ENCODE measurements at regions not wholly inside any gene's neighbourhood (a gene's known extent, or its start where the extent isn't known, plus 50 kb on each side); places are given as distances from the start of the nearest gene placed in this dataset.

- H3K79me2 ChIP-seq (ENCODE audit: low read depth) = no peaks in the 10 kb centered on the region
These were observed 62.6 kb upstream of the NTF3 start for GRCh38 chr12:5369298-5369697.

GRCh38 chr12:5371631-5372030 lies 60.3 kb upstream of the NTF3 start:
- no peaks in the 10 kb centered on the region for H3K36me3 ChIP-seq
- H3K4me1 Mint-ChIP-seq = no peaks in the 10 kb centered on the region
- H2AFZ ChIP-seq (replicated peaks) = no peak overlapping the region
- H3K79me2 ChIP-seq (ENCODE audit: low read depth) = no peaks in the 10 kb centered on the region
- H3K4me3 ChIP-seq = no peak overlapping the region
- H3K36me3 Mint-ChIP-seq = no peaks in the 10 kb centered on the region
- no peak for DNase-seq (ENCODE audit: low spot score)
- peaks cover 5% of the 10 kb centered on the region for H3K27me3 Mint-ChIP-seq (ENCODE audit: insufficient read depth, low read depth)
- TF ChIP-seq EZH2 (IDR thresholded peaks at IDR 0.05) (no peak), CTCF (IDR thresholded peaks at IDR 0.05) (no peak), EZH2phosphoT487 (IDR thresholded peaks at IDR 0.05) (no peak)
- H3K4me1 ChIP-seq = no peaks in the 10 kb centered on the region
- H3F3A ChIP-seq (ENCODE audit: low read depth) = no peaks in the 10 kb centered on the region
- no peak overlapping the region for H3K27ac Mint-ChIP-seq
- no peak overlapping the region for H3K4me2 ChIP-seq
- H3K9me3 Mint-ChIP-seq = peaks cover 2% of the 10 kb centered on the region
- H3K9ac ChIP-seq = no peak overlapping the region
- H3K27ac ChIP-seq = no peak overlapping the region
- H3K4me3 Mint-ChIP-seq = no peak overlapping the region
- H3K9me3 ChIP-seq (ENCODE audit: low read depth) = no peaks in the 10 kb centered on the region
- H4K20me1 ChIP-seq (ENCODE audit: low read depth) = no peaks in the 10 kb centered on the region
- H3K27me3 ChIP-seq = no peaks in the 10 kb centered on the region

More at GRCh38 chr12:5369298-5369697, 62.6 kb upstream of the NTF3 start:
- no peaks in the 10 kb centered on the region for H4K20me1 ChIP-seq (ENCODE audit: low read depth)
- no peak overlapping the region for H3K4me3 ChIP-seq
- H3K36me3 ChIP-seq = no peaks in the 10 kb centered on the region
- H3K9me3 ChIP-seq (ENCODE audit: low read depth) = no peaks in the 10 kb centered on the region
- no peaks in the 10 kb centered on the region for H3K4me1 Mint-ChIP-seq
- H3K9ac ChIP-seq = no peak overlapping the region
- H2AFZ ChIP-seq (replicated peaks) = no peak overlapping the region
- no peak overlapping the region for H3K27ac ChIP-seq
- no peaks in the 10 kb centered on the region for H3K27me3 ChIP-seq
- no peak overlapping the region for H3K27ac Mint-ChIP-seq
- peaks cover 8% of the 10 kb centered on the region for H3K27me3 Mint-ChIP-seq (ENCODE audit: insufficient read depth, low read depth)
- H3K4me1 ChIP-seq = no peaks in the 10 kb centered on the region
- H3K9me3 Mint-ChIP-seq = peaks cover 2% of the 10 kb centered on the region
- no peak overlapping the region for H3K4me2 ChIP-seq
- TF ChIP-seq EZH2 (IDR thresholded peaks at IDR 0.05) (no peak), CTCF (IDR thresholded peaks at IDR 0.05) (no peak), EZH2phosphoT487 (IDR thresholded peaks at IDR 0.05) (no peak)
- DNase-seq (ENCODE audit: low spot score) = no peak
- no peaks in the 10 kb centered on the region for H3K36me3 Mint-ChIP-seq
- H3F3A ChIP-seq (ENCODE audit: low read depth) = no peaks in the 10 kb centered on the region
- no peak overlapping the region for H3K4me3 Mint-ChIP-seq

GRCh38 chr12:5374713-5375112 lies 57.2 kb upstream of the NTF3 start:
- H3K4me1 Mint-ChIP-seq = no peaks in the 10 kb centered on the region
- no peak for DNase-seq (ENCODE audit: low spot score)
- Histone ChIP-seq H3K9me3 (ENCODE audit: low read depth) (no peaks in the 10 kb centered on the region), H3K27me3 (no peaks in the 10 kb centered on the region), H3K4me3 (no peak overlapping the region), H3K4me2 (no peak overlapping the region), H2AFZ (replicated peaks) (no peak overlapping the region), H3K4me1 (no peaks in the 10 kb centered on the region), H3F3A (ENCODE audit: low read depth) (no peaks in the 10 kb centered on the region), H3K9ac (no peak overlapping the region), H3K27ac (no peak overlapping the region), H3K79me2 (ENCODE audit: low read depth) (no peaks in the 10 kb centered on the region), H4K20me1 (ENCODE audit: low read depth) (no peaks in the 10 kb centered on the region), H3K36me3 (no peaks in the 10 kb centered on the region)
- no peaks in the 10 kb centered on the region for H3K36me3 Mint-ChIP-seq
- TF ChIP-seq EZH2 (IDR thresholded peaks at IDR 0.05) (no peak), EZH2phosphoT487 (IDR thresholded peaks at IDR 0.05) (no peak), CTCF (IDR thresholded peaks at IDR 0.05) (no peak)
- H3K27me3 Mint-ChIP-seq (ENCODE audit: insufficient read depth, low read depth) = peaks cover 5% of the 10 kb centered on the region
- H3K27ac Mint-ChIP-seq = no peak overlapping the region
- peaks cover 2% of the 10 kb centered on the region for H3K9me3 Mint-ChIP-seq
- H3K4me3 Mint-ChIP-seq = no peak overlapping the region
